SU-DHL-6 (cell line): ENCODE measurements at regions not wholly inside any gene's neighbourhood (a gene's known extent, or its start where the extent isn't known, plus 50 kb on each side); places are given as distances from the start of the nearest gene placed in this dataset.

Source experiments
- CTCF ChIP-seq: fragments of 200-600 bp; sonication (generic); IDR thresholded peaks from one replicate; pipeline ENCODE4 v1.5.1; 2017; ENCODE audit warnings: antibody characterized with exemption, mild to moderate bottlenecking, low read length, moderate library complexity; ENCODE audit not compliant: insufficient read depth, poor library complexity, severe bottlenecking
- EZH2phosphoT487 ChIP-seq: fragments of 200-600 bp; sonication (generic), shearing (Covaris generic); conservative IDR thresholded peaks from 2 replicates; pipeline ENCODE4 v1.6.1; 2018; ENCODE audit warnings: mild to moderate bottlenecking, antibody characterized with exemption, low read length, moderate library complexity, mixed read lengths

- TF ChIP-seq CTCF (no peak), EZH2phosphoT487 (no peak)
These were observed 240.9 kb downstream of the TMEM121 start for GRCh38 chr14:105767315-105767714.
